Bone marrow (tissue), 2 donors: ENCODE measurements at regions not wholly inside any gene's neighbourhood (a gene's known extent, or its start where the extent isn't known, plus 50 kb on each side); places are given as distances from the start of the nearest gene placed in this dataset.
A peak's percentile ranks its signal among the peaks of the same experiment; 100 is the strongest.

Source experiments
- DNase-seq, 2 donors: peaks; one replicate each; lab custom pipeline; 2025; lab: John Stamatoyannopoulos, UW

DNA sequence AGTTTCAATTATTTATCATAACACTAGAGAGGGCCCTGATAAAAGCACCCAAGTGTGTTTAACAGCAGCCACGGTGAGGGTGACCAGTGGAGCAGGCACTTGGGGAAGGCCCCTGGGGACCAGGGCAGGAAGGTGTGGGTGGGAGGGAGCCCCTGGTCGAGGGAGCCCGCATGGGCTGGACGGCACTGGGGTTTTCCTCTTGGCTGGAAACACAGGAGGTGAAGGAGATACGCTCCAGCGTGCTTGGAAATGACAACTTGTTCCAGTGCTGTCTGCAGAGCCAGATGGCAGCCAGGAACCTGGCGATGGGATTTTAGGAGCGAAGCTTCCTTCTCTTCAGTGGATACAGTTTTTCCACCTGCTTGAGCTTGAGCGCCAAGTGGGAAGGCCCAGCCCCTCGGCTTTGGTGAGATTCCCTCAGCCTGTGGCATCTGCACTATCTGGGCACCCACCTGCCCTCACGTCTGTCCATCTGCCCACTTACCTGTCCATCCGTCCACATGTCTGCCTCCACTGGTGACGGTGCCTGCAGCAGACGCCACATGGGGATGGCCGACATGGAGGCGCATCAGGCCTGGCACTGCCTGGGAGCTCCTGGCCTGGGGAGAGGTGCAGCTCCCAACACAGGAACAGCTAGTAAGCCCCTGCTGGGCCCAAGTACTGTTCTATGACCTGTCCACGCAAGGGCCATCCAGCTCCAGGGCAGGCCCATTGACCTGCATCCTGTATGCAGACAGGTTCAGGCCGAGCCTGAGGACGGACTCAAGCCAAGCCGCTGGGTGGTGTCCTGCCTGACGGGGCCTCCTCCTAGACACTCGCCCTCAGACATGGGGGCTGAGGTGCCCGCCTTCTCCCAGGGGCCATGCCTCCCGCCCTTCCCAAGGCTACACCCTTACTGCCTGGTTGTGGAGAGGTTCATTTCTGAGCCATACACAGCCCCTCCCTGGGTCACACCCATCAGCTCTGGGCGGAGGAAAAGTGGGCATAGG is 192.2 kb upstream of the C14orf180 start:
- no peak for DNase-seq

DNA sequence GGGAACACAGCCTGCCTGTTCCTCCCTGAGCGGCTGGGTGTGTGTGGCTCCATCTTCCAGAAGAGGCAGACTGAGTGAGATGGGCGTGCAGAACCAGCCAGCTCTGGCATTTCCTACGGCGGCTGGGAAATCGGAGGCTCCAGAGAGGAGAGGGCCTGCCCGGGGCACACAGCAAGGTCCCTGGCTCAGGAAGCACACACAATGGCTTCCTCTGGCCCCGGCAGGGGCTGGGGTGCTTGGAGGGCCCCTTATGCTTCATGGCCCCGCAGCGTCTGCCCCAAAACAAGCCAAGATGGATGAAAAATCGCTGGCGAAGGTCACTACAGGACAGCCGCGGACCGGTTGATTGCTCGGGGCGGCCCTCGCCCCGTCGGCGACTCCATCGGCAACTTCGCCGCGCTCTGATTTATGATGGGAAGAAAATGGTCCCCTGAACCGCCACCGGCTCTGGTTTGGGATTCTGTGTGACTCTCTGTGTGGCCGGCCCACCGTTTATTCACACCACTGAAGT is 191.5 kb upstream of the C14orf180 start:
- no peak for DNase-seq

DNA sequence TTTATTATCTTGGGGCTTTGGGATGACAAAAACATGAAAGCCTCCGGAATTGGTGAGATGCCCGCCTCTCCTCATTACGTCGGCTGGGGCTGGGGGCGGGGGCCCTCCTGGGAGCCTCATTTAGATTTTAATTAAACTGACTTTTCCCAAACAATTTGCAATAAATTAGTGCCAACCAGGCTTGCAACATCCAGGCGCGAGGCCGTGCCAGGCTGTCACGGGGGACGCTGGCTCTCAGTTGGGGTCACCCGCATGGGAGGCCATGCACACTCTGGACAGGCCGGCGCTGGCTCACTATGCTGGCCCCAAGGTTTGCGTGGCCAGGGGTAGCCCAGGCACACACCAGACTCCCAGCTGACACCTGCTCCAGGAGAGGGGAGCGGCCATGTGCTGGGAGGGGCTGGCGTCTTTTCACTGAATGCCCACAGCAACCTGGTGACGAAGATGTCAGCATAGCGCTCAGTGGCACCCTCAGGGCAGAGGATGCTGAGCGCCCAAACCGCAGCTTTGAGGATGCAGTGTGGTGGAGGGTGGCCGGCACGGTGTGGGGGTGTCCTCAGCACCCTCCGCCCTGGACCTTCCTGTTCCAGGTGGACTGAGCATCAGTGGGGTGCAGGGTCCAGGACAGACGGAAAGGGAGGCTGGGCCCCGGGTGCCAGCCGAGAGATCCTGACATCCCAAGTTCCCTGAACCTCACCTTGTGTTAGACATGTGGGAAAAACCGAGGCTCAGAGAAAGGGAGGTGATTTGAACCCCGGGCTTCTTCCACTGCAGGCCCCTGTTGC is 190.8 kb upstream of the C14orf180 start:
- no peak for DNase-seq

DNA sequence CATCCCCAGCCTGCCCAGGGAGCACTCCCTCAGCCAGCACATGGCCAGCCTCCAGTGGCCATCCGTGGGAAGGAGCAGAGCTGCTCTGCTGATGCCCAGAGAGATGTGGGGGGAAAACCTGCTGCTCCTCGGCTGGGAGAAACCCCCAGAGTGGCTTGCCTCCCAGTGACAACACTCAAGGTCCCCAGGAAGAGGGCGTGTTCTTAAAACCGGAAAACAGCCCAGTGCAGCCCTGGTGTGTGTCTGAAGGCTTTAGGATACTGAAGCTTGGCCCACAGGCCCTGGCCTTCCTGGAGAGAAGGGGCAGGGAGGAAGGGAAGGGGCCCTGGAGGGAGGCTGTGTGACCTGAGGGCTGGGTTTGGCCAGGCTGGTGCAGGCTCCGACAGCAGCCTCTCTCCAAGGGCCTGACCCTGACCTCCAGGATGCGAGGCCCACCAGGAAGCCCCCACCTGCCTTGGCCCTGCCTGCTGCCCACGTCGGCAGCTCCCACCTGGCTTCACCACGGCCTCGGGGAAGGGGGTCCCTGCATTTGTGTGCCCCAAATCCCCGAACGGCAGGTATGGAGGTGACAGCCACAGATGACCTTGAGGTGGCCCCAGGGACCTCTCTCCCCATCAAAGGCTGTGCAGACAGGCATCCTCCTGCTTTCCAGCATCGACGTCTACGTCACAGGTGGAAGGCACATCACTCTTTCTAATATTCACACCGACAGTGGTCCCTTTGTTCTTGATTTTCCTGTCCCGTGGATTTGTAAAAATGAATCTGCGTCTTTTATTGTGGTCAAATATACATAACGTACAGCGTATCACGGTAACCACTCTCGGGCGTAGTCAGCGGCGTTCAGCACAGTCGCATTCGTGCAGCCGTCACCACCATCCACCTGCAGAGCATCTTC is 190.0 kb upstream of the C14orf180 start:
- no peak for DNase-seq

DNA sequence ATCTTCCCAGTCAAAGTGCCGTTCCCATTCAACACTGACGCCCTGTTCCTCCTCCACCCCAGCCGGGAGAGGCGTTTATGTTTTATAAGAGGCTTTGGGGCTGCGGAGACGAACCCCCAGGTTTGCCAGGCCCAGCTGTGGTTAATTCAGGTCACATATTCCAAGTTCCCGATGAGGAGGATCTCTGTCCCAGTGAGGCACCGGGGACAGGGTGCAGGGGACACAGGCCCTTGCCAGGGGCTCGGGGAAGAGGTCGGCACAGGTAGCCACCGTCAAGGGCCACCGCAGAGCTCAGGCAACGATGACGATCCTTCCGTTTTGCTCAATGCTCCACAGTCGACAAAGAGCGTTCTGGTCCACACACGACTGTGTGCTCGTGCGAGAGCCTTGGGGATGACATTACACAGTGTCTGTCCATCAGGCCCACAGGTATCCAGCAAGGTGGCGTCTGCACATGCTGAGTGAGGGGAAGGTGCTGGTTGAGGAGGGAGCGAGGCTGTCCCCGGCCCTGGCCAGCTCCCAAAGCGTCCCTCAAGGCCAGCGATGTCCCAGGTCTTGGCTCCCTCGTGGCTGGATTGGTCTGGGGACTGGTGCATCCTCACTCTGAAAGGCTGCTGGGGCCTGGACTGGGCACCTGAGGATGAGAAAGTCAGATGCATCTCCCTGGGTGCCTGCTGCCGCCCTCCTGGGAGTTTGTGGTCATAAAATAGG is 189.2 kb upstream of the C14orf180 start:
- DNase-seq = no peak

DNA sequence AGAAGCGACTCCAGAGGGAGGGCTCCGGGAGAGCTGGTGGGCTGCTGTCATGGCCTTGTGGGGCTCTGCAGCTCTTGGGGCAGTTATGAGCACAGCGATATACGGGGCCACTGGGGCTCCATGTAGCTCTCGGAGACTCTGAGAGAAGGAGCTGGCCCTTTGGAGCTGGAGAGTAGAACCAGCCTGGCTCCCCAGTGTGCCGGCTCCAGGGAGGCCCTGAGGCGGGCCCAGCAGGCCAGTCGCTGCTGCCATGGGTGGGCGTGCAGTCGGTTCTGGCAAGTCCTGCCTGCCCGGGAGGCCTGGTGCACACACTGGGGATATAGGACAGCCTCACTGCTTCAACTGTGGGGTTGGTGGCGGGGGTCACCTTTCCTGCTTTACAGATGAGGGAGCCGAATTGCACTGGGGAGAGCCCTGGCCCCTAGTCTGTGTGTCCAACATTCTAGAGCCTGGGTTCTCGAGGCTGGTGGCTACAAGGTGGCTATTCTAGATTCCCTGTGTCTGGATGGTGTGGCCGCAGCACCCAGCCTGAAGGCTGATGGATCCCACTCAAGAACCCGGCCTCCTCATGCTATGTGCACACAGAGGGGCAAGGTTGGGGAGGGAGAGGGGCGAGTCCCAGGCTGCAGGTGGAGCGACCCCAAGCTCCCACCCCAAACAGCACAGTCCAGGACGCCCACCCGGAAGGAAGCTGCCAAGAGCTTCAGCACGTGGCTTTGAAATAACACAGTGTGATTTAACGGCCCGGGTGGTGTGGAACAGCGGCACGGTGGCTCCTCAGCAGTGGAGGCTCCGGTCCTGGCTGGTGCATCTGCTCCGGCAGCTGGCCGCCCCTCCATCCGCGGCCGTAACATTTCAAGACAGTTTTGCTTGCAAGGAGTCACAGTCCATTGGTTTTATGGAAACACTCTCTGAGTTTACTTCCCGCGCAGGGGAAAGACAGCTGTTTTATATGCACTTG is 188.3 kb upstream of the C14orf180 start:
- DNase-seq = no peak

DNA sequence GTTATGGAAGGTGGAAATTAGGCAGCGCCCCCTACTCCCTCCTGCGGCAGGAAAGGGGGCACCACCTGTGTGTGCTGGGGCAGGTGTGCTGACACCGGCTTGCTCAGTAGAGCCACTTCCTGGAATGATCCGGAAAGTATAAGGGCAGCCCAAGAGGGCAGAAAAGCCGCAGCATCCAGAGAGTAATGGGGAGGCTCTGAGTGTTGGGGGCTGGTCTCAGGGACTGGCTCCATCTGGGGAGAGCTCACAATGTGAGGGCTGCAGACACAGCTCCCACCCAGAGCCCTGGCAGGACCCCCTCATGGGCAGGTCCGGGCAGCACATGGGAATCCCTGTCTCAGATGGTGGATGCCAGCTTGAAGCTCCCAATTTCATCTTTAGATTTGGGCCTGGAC is 187.6 kb upstream of the C14orf180 start:
- no peak for DNase-seq

DNA sequence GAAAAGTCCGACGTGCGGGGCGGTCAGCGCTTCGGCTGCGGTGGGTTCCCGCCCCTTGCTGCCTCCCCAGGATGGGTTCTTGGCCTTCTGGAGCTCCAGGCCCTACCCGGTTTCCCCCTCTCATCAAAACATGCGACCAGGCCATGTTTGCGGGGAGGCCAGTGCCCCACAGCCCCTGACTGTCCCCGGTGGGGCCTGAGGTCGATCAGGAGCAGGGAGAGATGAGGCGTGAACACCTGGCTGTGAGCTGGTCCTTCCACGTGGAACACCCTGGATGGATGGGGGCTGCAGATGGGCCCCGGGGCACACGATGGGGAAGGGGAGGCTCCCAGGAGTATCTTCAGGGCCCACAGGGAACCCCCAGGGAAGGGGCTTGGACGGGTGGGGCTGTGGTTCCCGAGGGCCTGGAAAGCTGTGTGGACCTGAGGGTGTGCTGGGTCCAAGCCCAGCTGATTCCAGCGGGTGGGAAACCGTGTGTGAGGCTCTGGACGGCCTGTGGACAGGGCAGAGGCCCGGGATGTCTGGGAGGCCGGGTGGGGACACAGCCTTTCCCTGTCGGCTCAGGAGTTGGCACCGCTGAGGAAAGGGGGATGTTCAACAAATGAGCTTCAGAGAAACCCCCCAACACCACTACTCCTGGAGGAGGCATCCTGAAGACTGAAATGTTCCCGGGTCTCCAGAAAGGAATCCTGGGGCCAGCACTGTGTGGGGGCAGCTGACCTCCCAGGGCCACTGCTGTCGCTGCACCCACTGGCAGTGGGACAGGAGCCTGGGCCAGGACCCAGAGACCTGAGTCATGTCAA is 187.0 kb upstream of the C14orf180 start:
- no peak for DNase-seq

DNA sequence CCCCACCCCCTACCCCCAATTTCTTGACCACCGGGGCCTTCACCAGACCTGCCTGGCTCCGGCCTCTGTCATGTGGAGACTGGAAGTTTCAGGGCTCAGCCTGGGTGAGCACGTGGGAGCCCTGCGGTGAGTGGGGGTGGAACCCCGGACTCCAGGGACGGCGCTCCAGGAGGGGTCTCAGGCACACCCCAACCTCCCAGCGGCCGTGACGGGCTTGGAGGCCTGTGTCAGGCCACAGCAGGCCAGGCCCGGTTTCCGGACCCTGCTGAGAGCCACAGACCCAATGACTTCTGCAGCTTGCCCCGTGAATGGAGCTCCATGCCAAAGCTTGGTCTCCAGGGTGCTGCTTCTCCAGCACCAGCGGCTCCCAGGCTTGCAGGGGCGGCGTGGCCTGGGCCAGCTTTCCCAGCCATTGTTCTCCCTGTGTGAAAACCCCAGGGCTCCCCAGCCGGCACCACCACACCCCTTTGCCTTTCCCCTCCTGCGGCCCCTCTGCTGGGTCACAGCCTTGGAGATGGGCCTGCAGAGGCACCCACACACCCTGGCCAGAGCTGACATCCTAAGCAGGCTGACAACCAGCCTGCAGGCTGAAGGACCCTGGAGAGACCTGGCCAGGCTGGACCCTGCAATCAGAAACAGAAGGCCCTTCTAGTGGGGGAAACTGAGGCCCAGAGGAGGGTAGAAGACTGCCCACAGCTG is 186.2 kb upstream of the C14orf180 start:
- DNase-seq = no peak

DNA sequence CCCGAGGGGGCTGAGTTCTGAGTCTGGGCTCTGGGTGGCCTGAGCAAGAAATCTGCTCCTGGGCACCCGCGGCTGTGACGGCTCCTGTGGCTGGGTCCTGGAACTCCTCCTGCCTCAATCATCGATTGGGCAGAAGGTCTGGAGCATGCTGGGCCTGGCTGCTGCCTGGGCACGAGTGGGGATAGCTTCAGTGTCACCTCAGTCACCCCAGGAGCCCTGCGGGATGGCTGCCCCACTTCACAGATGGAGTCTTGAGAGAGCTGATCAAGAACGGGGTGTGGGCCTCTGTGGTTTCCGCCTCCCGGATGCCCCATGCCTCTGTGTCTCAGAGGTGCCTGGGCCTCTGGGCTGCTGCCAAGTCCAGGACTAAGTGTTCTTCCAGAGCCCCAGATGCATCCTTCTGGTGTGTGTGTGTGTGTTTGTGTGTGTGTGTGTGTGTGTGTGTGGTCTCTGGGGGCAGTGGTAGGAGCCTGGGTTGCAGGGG is 185.6 kb upstream of the C14orf180 start:
- DNase-seq = peak; percentile 4 to 97

DNA sequence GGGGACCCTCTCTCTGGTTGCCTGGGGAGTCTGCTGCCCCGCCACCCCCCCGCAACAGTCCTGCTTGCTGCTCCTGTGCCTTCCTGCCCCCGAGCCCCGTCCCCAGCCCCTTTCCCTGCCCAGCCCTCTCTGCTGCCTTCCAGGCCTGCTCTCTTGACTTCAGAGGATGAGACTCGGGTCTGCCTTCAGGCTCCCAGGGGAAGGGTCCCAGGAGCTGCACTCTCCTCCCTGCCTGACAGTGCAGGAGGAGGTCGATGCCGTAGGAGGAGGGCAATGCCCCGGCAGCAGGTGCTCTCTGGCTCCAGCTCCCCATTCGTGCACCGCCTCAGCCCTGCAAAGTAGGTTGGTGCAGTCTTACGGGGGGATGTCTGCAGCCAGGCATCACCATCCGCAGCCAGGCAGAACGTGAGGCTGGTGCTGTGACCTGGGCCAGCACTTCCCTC is 185.1 kb upstream of the C14orf180 start:
- DNase-seq = no peak

DNA sequence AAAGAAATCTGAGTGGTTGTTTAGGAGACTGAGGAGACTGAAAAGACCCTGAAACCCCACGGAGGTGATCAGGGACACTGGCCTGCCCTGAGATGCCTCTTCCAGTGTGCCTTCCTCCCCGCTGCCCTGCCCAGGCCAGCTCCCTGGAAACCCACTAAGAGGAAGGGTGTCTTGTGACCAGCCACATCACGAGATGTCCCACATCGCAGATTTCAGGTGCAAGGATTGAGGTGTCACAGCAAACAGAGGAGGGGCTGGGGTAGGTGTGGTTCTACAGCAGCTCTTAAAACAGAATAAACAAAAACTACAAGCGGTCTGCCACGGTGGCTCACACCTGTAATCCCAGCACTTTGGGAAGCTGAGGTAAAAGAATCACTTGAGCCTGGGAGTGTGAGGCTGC is 184.3 kb upstream of the C14orf180 start:
- DNase-seq = no peak

DNA sequence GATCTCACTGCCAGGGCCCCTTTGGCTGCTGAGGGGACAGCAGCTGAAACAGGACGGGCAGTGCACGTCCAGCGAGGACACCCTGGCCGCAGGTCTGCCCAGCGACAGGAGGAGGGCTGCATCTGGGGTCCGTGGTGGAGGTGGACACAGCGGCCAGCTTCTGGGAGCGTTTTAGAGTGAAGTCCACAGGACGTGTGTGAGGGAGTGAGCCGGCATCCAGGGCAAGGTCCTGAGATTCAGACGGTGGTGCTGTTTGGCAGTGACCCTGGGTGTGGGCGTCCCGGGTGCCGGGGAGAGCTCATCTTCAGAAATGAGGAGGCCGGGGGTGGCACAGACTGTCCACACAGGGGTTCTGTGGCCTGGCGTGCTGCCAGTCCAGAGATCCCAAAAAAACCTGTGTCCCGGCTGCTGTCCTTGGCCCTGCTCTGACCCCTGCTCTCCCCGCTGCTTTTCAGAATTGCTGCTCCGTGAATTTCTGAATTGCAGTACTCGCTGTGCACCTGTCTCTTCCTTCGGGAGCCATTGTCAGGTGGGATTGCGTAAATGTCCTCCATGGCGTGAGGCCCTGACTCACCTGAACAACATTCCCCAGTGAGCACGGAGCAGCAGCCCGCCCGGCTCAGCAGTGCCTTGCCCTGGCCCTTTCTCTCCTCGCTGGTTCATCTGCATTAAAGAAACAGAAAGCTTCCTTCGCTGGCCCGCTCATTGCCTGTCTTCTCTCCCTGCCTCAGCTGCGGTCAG is 183.5 kb upstream of the C14orf180 start:
- no peak for DNase-seq

DNA sequence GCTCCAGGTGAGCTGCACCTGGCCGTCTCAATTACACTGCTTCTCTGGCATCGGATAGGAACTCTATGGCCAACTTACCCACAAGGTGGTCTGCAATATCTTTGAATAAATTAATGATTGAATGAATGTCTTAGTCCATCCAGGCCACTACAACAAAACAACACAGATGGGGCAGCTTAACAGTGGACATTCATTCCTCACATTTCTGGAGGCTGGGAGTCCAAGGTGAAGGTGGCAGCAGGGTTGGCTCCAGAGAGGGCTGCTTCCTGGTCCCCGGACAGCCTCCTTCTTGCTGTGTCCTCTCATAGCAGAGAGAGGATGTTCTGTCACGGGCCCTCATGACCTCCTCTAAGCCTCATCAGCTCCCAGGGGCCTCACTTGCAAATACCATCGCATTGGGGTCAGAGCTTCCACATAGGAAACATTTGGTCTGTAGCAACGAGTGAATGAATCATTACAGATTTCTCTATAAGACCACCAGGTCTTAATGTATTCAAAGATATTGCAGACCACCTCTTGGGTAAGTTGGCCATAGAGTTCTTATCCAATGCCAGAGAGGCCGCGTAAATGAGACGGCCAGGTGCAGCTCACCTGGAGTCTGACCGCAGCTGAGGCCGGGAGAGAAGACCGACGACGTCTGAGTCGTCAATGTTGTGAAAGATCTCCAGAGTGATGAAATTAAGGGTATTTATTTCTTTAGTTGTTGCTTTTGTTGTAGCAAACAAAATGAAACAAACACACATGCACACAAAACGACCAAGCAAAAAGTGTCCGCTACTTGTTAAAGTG is 182.7 kb upstream of the C14orf180 start:
- no peak for DNase-seq

DNA sequence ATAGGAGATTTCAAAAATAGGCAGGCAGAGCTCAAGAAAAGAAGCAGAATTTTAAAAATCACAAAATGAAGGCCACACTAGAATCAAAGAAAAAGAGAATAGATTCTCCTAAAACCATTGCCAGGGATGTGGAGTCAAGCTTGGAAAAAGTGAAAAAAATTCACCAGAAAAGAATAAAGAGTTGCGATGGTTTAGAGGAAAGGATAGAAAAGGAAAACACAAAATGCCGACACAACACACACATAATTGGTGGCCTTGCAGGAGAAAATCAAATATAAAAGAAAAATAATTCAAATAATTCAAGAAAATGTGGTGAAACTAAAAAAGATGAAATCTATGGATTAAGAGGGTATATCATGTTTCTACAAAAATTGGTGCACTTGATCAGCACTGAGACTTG is 181.6 kb upstream of the C14orf180 start:
- no peak for DNase-seq

DNA sequence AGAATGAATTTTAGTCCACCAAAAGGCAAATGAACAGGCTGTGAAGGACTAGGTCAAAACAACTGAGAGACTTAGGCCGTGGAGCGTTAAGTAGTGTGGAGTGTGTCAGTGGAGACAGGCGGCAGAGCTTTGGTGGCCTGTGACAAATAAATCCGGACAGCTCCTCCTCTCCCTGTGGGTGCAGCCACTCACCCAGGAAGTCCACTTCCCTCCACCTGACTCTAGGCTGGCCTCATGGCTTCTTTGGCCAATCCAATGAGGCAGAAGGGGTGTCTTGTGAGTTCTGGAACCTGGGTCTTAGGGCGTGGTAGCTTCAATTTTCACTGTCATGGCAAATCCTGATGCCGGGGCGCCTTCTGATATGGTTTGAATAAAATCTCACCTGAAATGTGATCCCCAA is 180.9 kb upstream of the C14orf180 start:
- no peak for DNase-seq
